Frontal cortex (tissue), 3 donors: ENCODE measurements at regions not wholly inside any gene's neighbourhood (a gene's known extent, or its start where the extent isn't known, plus 50 kb on each side); places are given as distances from the start of the nearest gene placed in this dataset.

Source experiments
- DNase-seq, 2 donors: peaks; one replicate each; pipeline ENCODE4 v3.0.0; 2012; ENCODE audit warnings: low spot score in 2 of 2
- FAIRE-seq: peaks from 2 replicates; lab custom pipeline; 2012; peaks lifted over from hg19 to GRCh38; lab: Jason Lieb, UNC
- donor health status: control.
- donor health status: control.
- donor health status: control.

- no peak for FAIRE-seq
- no peak for DNase-seq
Observed at GRCh38 chr13:59346999-59347723, 816.6 kb downstream of the DIAPH3 start.

GRCh38 chr13:59348617-59349016 lies 815.1 kb downstream of the DIAPH3 start:
- DNase-seq (no peak), FAIRE-seq (no peak)

GRCh38 chr13:59352600-59352999 lies 811.1 kb downstream of the DIAPH3 start:
- no peak for DNase-seq
- FAIRE-seq = no peak

GRCh38 chr13:59354665-59355369 lies 808.9 kb downstream of the DIAPH3 start:
- FAIRE-seq = no peak
- DNase-seq = no peak

- FAIRE-seq = no peak
- DNase-seq = no peak
Observed at GRCh38 chr13:59356607-59357006, 807.1 kb downstream of the DIAPH3 start.

GRCh38 chr13:59358014-59358413 lies 805.7 kb downstream of the DIAPH3 start:
- FAIRE-seq = no peak
- DNase-seq = no peak

- DNase-seq (no peak), FAIRE-seq (no peak)
Observed at GRCh38 chr13:59360108-59360507, 803.6 kb downstream of the DIAPH3 start.

- FAIRE-seq (no peak), DNase-seq (no peak)
Observed at GRCh38 chr13:59360916-59361315, 802.8 kb downstream of the DIAPH3 start.

GRCh38 chr13:59363313-59363712 lies 800.4 kb downstream of the DIAPH3 start:
- FAIRE-seq (no peak), DNase-seq (no peak)

GRCh38 chr13:59363947-59364346 lies 799.8 kb downstream of the DIAPH3 start:
- FAIRE-seq = no peak
- DNase-seq = no peak

- FAIRE-seq (no peak), DNase-seq (no peak)
Observed at GRCh38 chr13:59364641-59365085, 799.1 kb downstream of the DIAPH3 start.

- DNase-seq (no peak), FAIRE-seq (no peak)
Observed at GRCh38 chr13:59367467-59367866, 796.3 kb downstream of the DIAPH3 start.

GRCh38 chr13:59367904-59368303 lies 795.8 kb downstream of the DIAPH3 start:
- DNase-seq = no peak
- no peak for FAIRE-seq

GRCh38 chr13:59368693-59369092 lies 795.0 kb downstream of the DIAPH3 start:
- no peak for FAIRE-seq
- DNase-seq = no peak

GRCh38 chr13:59371229-59371628 lies 792.5 kb downstream of the DIAPH3 start:
- DNase-seq = no peak
- FAIRE-seq = no peak

GRCh38 chr13:59373341-59373740 lies 790.4 kb downstream of the DIAPH3 start:
- no peak for DNase-seq
- no peak for FAIRE-seq

GRCh38 chr13:59374691-59375090 lies 789.0 kb downstream of the DIAPH3 start:
- DNase-seq (no peak), FAIRE-seq (no peak)

- FAIRE-seq (no peak), DNase-seq (no peak)
Observed at GRCh38 chr13:59384154-59384553, 779.6 kb downstream of the DIAPH3 start.

GRCh38 chr13:59391696-59392095 lies 772.0 kb downstream of the DIAPH3 start:
- FAIRE-seq (no peak), DNase-seq (peak in 1 of 2 donors; percentile 32)

- no peak for DNase-seq
- no peak for FAIRE-seq
Observed at GRCh38 chr13:59392328-59392727, 771.4 kb downstream of the DIAPH3 start.

GRCh38 chr13:59394496-59394895 lies 769.2 kb downstream of the DIAPH3 start:
- FAIRE-seq (no peak), DNase-seq (no peak)

GRCh38 chr13:59398127-59398526 lies 765.6 kb downstream of the DIAPH3 start:
- FAIRE-seq = no peak

More at GRCh38 chr13:59398127-59398526, 765.6 kb downstream of the DIAPH3 start:
- DNase-seq = no peak
